H1 (cell line): ENCODE measurements at regions not wholly inside any gene's neighbourhood (a gene's known extent, or its start where the extent isn't known, plus 50 kb on each side); places are given as distances from the start of the nearest gene placed in this dataset.

Experiments used
- JUN ChIP-seq: IDR thresholded peaks from 2 replicates; pipeline ENCODE4 v1.6.1; 2011; ENCODE audit warnings: low read depth, mild to moderate bottlenecking, improper control_type of control experiment, low read length
- TF ChIP-seq, protein P1 (sequence below), 3 experiments: IDR thresholded peaks; 1 replicate in 2 of 3; 2 replicates in 1 of 3; pipeline versions ENCODE4 v1.5.1 to v1.6.1; 2011; ENCODE audit warnings: low read length in 3 of 3, mild to moderate bottlenecking in 3 of 3, inconsistent platforms in 2 of 3, low read depth in 1 of 3, moderate library complexity in 1 of 3; ENCODE audit not compliant: insufficient read depth in 1 of 3; ENCODE audit errors: control extremely low read depth in 1 of 3

DNA sequence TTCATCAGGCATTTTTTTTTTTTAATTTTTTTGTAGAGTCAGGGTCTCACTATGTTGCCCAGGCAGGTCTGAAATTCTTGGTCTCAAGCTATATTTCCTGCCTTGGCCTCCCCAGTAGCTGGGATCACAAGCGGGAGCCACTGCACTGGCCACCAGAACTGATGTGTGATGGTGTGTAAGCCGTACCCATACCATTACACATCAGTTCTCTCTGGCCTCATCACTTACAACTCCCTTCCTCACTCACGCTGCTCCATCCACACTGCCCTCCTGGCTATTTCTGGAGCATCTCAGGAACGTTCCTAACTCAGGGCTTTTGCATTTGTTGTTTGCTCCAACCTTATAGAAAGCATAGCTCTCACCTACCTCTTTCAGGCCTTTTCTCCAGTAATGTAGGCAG lies 834.5 kb upstream of the ID2 start:
- TF ChIP-seq JUN, result no peak
- TF ChIP-seq, protein P1, sequence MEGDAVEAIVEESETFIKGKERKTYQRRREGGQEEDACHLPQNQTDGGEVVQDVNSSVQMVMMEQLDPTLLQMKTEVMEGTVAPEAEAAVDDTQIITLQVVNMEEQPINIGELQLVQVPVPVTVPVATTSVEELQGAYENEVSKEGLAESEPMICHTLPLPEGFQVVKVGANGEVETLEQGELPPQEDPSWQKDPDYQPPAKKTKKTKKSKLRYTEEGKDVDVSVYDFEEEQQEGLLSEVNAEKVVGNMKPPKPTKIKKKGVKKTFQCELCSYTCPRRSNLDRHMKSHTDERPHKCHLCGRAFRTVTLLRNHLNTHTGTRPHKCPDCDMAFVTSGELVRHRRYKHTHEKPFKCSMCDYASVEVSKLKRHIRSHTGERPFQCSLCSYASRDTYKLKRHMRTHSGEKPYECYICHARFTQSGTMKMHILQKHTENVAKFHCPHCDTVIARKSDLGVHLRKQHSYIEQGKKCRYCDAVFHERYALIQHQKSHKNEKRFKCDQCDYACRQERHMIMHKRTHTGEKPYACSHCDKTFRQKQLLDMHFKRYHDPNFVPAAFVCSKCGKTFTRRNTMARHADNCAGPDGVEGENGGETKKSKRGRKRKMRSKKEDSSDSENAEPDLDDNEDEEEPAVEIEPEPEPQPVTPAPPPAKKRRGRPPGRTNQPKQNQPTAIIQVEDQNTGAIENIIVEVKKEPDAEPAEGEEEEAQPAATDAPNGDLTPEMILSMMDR (IDR thresholded peaks at IDR 0.05; ENCODE audit: control extremely low read depth in 1 of 3, insufficient read depth in 1 of 3, low read depth in 1 of 3, low read length in 3 of 3), result no peak
